ENCODE measurements at regions not wholly inside any gene's neighbourhood (a gene's known extent, or its start where the extent isn't known, plus 50 kb on each side); places are given as distances from the start of the nearest gene placed in this dataset.
"Not testable (repeated sequence)": the region's sequence is repeated elsewhere in the genome, so short reads cannot be mapped to it uniquely, and the experiment has no call there.

DNA sequence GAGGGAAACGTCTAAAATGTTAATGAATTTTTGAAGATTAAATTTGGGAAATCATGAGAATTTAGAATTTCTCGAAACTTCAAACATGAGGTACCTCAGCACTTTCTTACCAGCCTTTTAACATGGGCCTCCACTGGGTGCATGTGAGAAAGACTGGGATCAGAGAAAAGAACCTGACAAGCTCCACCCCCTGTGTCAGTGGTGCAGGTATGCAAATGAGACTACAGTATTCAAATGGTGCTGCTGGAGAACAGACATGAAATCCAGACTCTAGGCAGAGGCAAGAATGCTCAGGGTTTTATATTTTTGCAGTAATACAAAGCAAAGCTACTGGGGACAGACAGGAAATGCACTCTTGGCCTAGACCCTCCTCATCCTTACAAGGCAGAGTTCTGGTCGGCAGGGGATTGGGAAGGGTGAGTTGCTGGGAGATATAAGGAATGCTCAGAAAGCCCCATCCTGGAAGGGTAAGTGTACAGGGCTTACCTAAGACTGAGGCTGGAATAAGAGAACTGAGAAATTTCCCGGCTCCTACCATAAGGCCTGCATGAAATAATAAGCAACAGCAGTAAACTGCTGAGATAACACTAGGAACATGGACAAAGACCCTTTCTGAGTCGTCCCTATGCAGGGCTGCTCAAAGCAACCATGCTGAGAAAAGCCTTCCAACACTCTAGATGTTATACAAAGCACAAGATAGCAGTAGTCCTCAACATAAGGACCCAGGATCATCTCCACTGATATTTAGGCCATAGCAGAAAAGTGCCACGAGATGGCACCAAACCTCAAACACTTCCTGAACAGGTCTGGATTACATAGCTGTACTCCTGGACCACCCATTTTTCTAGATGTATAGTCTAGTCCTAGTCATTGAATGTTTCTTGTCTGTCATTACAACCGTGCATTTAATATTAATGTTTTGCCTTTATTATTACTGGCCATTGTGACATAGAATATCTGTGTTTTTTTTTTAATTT lies 260.8 kb downstream of the RASSF9 start:
- FAIRE-seq = no peak

DNA sequence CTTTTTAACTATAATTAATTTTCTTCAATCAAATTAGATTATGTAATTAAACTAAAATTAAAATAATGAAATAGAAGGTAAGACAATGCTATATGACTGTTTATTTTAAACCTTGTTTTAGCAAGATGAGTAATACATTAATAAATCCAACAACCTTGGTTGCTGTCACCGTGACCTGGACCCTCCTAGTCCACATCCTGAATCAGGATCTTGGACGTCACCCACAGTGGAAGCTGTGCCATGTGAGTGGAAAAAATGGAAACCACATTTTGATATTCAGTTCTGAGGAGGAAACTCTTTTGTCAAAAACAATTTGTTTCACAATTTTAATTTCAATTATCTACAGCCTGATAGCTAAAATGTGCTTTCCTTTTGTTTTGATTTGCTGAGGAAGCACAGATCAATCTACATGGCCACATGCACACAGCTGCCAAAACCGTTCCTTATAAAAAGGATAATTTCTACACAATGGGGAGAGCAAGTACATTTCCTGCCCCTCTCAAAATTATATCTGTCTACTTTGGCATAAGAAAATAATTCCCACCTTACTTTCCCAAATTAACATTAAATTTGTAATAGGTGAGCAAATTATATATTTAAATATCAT lies 255.5 kb downstream of the RASSF9 start:
- no peak for FAIRE-seq

DNA sequence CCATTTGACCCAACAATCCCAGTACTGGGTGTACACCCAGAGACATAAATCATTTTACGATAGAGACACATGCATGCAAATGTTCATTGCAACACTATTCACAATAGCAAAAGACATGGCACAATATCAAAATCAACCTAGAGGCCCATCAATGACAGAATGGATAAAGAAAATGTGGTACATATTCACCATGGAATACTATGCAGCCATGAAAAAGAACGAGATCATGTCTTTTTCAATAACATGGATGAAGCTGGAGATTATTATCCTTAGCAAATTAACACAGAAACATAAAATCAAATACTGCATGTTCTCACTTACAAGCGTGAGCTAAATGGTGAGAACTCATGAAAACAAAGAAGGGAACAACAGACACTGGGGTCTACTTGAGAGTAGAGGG lies 249.1 kb downstream of the RASSF9 start:
- FAIRE-seq = no peak

- no peak for FAIRE-seq
Measured at GRCh38 chr12:85588221-85588620, 248.0 kb downstream of the RASSF9 start.

DNA sequence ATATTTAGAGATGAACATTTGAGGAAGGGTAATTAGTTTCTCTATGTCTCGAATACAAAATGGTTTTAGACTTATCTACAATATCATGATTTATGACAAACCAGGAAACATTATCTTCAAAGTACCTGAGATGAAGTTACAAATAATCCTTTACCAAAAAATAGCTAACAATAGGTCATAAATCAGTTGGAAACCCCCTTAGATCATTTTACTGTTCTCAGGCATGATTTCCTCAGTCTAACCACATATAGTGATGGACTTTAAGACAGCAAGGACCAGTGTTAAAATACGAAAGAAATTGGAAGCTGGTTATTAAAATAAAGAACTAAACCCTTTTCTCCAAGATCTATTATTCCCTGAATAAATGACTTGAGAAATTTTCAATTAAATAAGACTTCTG lies 235.4 kb downstream of the RASSF9 start:
- FAIRE-seq = no peak

DNA sequence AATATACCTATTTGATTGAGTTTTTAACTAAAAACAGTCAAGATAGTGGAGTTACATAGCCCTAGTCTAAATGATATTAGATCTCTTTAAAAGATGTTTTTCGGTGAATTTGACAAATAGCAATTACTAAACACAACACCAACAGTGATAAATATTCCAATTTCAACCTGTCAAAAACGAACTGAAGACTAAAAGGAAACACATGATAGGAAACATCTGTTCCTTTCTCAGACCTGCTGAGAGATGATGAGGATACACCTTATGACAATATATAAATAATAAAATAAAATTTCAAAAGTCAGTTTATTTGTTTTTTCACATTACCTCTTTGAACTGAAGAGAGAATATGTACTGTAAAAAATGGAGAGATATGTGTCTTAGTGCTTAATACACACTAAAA lies 232.7 kb downstream of the RASSF9 start:
- no peak for FAIRE-seq

DNA sequence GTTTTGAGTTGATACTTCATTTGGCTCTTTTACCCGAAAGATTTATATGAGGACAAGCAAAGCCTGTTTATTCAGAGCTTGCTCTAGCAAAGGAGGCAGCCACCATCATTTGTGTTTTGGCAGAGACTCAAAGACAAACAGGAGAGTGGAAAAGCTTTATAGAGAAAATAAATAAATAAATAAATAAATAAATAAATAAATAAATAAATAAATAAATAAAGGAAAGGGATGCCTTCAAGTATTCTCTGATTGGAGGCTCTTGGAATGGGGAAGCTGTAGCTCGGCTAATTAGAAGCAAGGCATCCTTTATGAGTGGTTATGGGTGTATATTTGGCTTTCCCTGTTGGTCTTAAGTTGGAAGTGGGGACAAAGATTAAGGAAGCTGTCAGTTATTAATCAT lies 229.8 kb downstream of the RASSF9 start:
- no peak for FAIRE-seq

DNA sequence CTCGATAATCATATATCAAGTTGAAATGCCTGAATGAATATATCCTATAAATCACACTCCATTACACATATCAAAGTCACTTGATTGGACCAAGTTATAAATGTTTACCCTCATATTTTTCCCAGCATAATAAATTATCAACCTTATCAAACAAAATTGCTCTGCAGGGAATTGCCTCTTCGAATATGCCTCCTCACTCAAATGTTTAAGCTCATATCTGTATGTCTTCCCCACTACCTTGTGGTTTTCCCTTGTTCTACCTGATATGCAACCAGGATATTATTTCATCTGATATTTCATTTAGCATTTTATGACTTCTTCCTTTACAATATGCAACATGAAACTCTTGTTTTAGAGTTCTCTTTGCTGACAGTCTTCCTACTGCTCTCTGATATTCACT lies 226.4 kb downstream of the RASSF9 start:
- FAIRE-seq = no peak

GRCh38 chr12:85610194-85610593 lies 226.0 kb downstream of the RASSF9 start:
- FAIRE-seq = no peak

DNA sequence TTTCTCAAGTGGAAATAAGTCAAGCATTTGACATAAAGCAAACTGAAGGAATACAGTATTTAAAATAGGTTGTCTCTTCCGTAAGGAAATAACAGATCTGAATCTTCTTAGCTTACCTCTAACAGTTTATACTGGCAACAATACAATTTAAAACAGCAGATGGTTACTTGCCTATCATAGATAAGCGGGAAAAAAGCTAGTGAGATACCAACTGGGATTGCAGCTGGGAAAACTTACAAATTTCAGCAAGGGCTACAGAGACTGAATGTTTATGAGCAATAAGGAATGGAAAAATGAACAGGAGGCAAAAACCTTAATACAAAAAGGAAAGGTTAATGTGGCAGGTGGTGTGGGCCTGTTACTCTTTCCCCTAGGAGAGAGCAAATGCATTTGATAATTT lies 220.0 kb downstream of the RASSF9 start:
- FAIRE-seq = no peak

- FAIRE-seq = no peak
Measured at GRCh38 chr12:85617307-85618091, 218.7 kb downstream of the RASSF9 start.

DNA sequence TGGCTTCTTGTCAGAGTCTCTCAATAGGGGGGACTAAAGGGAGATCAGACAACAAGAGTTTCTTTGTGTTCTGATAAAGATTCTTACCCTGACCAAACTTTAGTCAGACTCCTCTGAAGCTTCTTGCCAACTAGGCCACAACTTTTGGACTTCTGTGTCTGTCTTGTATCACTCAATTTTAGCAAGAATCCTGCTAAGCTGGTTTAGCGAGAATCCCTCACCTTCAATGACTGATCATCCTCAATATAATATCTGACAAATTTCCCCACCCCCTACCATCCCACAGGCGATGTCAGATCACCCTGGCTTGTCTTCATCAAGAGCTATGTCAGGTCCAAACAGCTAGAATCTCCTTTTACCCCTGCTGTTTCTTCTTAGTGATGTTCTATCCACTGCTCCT lies 215.2 kb downstream of the RASSF9 start:
- no peak for FAIRE-seq

- FAIRE-seq = no peak
Measured at GRCh38 chr12:85623763-85624162, 212.4 kb downstream of the RASSF9 start.

DNA sequence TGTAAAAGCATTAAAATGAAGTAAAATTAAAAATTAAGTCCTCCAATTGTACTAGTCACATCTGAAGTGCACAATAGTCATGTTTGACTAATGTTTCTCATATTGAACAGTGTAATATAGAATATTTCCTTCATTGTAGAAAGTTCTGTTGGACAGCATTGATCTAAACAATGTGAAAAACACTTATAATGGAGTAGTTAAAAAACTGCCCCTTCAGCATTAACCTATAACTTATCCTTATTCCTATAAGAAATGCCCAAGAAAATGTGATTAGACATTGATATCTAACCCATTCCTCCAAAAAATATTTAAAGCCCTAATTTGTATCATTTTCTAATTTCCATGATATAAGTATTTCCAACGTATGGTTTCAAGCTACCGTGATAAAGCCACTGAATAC lies 210.7 kb downstream of the RASSF9 start:
- no peak for FAIRE-seq

GRCh38 chr12:85626001-85626783 lies 210.0 kb downstream of the RASSF9 start:
- FAIRE-seq = no peak

DNA sequence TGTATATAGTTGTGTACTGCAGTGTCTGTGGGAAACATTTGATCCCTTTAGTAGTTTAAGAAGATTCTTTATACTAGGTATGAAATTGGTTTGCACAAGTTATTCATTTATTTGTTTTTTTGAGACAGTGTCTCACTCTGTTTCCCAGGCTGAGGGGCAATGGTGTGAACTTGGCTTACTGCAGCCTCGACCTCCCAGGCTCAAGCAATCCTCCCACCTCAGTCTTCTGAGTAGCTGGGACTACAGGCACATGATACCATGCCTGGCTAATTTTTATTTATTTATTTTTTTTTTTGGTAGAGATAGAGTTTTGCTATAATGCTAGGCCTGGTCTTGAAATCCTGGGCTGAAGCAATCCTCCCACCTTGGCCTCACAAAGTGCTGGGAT lies 209.4 kb downstream of the RASSF9 start:
- no peak for FAIRE-seq

- FAIRE-seq = no peak
Measured at GRCh38 chr12:85627584-85627983, 208.6 kb downstream of the RASSF9 start.

- FAIRE-seq = not testable (repeated sequence)
Measured at GRCh38 chr12:85628562-85628961, 207.6 kb downstream of the RASSF9 start.

DNA sequence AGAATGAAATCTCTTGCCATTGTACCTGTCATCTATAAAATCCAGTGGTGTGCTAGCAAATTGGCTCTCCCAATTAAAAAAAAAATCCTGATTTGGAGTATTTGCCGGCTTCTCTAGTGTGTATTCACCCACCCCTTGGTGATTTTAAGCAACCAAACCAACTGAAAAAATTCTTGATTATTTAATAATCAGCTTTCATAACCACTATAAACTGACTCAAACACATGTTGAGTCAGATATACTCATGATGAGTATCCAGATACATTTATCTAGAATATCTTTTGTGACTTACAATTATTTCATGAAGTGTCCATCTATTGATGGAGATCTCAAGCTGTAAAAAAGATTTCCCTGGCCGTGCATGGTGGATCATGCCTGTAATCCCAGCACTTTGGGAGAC lies 205.4 kb downstream of the RASSF9 start:
- FAIRE-seq = no peak

DNA sequence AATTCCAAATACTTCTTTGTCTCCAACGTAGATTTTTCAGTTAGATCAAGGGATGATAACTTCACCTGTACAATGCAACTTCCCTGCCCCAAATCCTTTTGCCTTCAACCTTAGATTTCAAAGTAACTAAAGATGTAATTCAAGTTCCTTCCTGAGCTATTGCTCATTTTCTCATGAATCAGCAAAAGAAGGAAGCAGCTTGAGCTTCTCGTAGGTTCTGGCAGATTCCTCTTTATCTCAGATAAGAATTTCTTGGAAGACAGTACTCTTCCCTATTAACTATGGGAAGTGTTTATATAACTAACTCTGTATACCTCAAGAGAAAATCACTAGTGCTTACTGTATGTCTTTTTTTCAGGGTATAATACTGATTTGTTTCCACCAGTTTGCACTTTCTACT lies 203.8 kb downstream of the RASSF9 start:
- FAIRE-seq = no peak

DNA sequence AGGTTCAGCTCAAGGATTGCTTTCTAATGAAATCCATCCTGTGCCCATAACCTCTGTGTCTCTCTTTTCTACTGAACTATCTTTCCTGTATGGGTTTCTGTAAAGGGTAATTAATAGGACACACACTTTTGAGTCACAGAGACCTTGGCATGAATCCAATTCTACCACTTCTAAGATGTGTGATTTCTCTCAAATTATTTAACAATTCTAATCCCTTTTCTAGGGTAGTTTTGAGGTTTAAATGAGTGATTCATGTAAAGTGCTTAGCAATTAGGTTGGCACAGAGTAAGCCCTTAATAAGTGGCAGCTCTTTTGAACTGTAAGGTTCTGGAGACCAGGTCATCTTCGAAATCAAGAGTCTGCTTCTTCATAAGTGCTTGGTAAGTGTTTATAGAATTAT lies 202.7 kb downstream of the RASSF9 start:
- FAIRE-seq = no peak

- FAIRE-seq = no peak
Measured at GRCh38 chr12:85639834-85640233, 196.4 kb downstream of the RASSF9 start.

DNA sequence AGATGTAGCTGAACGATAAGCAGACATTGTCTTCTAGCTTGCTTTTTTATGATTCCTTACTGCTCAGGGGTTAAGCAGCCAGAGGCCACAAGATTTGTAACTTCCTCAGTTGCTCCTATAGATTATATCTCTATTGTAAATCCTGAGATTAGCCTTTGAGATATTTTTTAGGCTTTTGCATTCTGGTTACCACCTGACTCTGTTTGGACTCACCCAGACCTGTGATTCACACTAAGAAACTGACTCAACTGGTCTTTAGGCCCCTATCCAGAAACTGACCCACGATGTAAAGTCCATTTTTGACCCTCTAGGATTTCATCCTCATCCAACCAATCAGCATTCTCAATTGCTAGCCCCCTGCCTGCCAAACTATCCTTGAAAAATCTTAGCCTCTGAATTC lies 194.4 kb downstream of the RASSF9 start:
- FAIRE-seq = no peak
